Suppressor macrophage treated with lipopolysaccharide for 1 hour (primary cell): ENCODE measurements at regions not wholly inside any gene's neighbourhood (a gene's known extent, or its start where the extent isn't known, plus 50 kb on each side); places are given as distances from the start of the nearest gene placed in this dataset.

ENCODE experiments used
- DNase-seq, 3 donors: peaks; one replicate each; pipeline ENCODE4 v3.0.0-alpha.2; 2020 to 2022

DNA sequence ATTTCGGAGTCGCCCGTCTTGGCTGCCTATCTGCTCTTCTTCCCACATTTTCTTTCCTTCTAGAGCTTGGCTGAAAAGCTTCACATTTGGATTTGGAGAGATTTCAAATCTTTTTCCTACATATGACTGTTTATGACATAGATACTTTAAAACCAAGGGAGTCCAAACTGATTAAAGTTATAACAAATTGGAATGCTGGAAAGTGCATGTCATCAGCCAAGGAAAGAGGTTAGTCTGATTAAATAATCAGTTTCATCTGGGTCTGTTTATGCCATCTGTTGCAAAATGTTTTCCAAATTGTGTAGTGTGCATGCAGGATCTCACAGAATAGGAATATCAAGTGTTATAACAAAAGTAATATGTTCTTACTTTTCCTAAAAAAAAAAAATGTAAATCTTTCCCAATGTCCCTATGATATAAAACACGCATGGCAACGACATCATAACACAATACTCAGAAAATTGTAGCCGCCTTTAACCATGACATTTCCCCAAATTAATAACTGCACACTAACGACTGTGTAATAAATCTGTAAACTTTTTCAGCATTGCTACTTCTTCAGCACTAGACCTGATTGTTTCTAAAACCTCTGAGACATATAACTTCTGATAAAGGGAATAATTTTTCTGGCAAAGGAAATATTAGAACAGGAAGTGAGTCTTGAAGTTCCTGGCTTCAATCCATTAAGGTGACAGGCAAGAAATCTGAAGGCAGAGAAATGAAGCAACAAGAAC lies 230.2 kb upstream of the FOXQ1 start:
- DNase-seq: no peak

DNA sequence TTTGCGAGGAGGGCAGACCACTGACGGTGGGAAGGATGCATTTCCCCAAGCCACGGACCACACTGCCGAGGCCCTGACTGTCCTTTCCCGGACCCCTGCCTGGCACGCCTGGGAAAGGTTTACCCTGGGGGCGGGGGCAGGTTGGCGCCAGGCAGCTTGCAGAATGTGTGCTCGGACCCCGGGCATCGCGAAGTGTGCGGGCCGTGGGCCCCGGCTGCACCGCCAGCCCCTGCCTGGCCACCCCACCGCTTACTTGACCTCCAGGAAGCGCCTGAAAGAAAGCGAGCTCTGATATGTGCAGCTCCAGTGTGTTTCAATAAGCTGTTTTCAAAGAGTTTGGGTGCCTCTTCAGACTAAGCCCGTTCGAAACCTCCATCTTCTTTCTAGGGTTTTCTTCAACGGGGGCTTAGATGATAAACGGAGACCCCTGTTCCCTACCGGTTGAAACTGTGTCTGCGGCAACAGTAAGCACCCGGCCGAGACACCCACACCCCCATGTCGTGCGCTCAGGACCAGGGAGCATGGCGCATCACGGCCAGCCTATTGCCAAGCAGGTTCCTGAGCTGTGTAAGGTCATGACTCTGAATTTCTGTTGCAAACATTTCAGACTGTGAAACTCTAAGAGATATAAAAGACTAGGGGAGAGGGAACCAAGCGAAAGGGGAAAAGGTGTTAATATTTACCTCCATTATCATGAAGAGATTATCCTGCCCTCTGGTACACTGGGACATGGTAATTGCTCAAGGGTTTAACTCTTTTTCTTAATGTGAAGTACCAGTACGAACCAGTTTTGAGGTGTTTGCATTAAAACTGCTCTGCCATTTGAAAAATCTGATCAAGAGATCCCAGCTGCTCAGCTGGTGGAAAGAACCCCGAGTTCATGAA lies 231.2 kb upstream of the FOXQ1 start:
- DNase-seq: no peak

DNA sequence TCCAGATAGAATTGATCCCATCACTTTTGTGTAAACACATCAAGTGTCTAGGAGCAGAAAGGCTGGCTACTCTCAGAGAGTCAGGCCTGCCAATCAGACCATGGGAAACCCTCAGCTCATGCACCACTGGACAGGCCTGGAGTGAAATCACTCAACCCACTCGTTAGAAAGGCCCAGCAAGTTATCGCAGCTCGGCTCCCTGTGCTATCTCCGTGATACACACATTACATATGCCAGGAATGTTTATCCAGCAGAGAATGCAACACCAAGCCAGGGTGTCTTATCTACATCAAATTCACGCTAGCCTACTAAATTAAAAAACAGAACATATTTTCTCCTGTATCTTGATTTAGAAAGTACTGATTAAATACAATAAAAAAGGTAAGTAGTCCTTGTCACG lies 232.4 kb upstream of the FOXQ1 start:
- no peak for DNase-seq

DNA sequence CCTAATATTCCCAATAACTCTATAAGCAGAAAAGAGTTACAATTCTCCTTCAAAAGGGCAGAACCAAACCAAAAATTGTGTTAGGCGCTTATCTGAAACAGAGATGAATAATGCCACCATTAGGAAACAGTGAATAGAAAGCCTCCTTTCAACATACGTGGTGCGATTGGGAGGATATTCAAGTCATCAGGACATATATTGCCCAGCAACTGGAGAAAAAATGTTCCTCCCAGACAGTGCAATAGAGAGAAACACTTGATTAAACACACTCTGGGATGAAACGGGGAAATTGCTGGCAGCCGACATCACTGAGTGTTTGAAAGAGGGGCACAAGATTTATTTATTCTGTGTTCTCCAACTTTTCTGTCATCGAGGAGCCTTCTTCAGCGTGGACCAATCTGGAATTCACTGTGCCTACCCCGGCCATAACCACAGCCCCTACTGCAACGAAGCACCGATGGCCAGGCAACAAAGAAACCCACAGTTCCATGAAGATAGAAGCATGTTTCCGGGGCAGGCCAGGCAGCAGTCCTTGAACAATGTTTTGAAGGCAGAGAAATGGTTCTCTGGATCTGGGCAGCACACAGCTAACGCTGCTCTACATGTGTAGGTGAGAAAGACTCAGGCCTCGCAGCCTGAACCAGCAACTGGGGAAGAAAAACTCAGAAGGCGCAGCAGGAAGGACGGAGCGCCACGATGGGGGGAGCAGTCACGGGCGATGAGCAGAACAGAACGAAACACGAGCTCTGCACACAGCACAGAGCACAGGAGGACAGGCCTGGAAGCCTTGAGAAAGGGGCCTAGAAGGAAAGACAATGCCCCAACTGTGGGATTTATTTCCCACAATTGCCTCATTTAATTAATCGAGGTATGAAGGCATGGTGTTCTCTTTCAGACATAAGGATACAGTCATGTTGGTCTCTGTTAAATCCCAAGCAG lies 234.2 kb upstream of the FOXQ1 start:
- no peak for DNase-seq

DNA sequence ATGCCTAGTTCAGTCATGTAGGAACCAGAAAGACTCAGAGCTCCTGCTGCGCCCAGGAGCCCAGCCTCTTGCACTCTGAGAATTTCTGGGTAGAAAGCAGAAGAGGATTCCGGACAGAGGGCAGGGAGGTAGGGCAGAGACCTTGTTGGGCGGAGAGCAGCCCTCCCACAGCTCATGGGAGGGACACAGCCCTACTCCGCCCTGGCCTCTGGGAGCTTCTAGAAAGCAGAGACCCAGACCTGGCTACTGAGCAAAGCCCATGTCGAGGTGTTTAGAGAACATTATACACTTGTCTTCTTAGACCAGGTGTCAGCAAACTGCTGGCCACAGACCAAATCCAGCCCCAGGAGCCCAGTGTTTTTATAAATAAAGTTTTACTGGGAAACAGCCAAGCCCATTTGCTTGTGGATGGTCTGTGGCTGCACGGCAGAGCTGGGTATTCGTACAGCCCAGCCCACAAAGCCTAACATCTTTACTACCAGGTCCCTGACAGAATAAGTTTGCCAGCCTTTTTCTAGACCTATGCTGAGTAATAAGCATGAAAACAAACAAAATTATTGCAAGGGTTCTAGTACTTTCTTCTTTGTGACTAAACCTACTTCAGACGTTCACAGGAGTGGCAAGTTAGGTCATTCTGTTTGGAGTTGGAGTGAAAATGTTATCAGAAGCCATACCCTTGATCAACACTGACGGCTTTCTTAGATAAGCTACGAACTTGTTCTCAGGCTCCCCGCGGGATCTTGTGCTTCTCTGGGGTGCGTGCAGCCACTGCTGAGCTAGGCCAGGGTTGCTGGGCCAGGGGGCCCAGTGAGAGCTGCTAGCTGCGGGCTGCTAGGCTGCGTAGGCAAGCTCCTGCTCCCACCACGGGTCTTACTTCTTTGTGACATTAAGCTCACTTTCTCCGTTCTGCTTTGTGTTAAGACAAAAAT lies 235.1 kb upstream of the FOXQ1 start:
- DNase-seq: no peak

DNA sequence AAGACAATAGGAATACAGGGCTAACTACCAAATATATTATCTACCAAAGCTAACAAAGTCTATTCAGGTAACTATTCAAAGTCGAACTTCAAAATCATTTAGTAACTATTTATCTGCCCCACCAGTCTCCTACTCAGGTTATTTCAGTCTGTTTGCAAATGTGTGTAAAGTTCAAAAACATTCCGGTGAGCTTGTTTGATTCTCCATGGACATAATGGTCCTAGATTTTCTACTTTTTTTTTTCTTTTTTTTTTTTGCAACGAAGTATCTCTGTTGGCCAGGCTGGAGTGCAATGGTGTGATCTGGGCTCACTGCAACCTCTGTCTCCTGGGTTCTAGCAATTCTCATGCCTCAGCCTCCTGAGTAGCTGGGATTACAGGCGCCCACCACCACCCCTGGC lies 236.0 kb upstream of the FOXQ1 start:
- DNase-seq: no peak

DNA sequence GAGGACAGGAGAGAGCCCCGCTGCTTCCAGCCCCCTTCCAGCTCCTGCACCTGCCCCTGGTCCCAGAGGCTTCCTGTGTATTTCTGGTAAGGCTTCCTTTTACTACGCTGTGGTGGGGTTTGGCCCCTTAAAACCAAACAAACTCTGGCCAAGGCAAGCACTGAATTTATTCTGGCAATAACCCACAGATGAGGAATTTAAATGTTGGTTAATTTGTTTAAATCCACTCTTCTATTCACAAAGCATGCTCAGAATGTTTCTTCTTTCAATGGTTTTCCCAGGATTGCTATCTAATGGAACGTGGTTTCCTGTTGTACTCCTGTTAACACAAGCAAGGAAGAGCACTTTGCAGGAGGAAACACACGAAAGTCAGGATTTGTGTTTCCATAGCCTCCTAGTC lies 236.5 kb upstream of the FOXQ1 start:
- DNase-seq: no peak

DNA sequence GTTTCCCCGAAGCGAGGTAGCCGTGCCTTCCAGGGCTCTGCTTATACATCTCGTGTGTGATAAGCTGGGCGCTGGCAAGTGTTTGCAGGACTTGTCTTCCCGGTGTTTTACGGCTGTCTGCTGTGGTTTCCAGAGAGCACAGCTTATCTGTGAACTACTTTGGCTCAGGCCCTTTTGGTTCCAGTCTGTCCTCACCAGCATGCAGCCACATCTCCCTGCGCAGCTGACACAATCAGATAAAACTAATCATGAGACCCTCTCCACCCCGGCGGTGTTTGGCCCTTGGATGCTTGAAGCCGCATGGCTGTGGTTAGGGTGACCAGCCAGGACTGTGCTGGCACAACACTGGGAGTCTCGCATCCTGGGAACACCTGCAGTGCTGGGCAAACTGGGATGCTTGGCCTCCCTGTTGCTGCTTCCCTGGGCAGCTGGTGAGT lies 241.8 kb upstream of the FOXQ1 start:
- no peak for DNase-seq

DNA sequence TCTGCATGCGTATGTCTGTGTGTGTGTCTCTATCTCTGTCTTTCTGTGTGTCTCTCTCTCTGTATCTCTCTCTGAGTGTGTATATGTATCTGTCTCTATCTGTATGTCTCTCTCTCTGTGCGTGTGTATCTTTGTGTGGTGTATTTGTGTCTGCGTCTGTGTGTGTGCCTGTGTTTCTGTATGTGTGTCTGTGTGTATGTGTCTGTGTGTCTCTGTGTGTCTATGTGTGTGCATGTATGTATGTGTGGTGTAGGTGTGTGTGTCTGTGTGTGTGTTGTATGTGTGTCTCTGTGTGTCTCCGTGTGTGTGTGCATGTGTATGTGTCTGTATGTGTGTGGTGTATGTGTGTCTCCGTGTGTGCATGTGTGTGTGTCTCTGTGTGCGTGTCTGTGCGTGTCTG lies 243.0 kb upstream of the FOXQ1 start:
- no peak for DNase-seq

DNA sequence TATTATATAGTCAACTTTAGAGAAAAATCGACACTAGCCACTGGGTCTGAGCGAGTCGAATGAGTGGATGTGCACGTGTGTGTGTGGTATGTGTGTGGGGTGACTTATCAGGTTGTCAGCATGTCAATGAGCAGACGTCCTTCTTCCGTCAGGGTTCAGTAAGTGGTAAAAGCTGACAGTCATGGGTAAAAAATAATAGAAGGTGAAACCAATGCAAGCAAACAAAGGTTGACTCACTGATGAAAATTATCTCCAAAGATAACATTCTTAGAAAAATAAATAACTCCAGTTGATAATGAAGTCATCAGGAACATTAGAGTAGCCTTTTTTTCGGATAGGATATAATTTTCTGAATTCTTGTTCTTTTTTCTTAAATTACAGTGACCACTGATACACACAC lies 243.8 kb upstream of the FOXQ1 start:
- DNase-seq: no peak

DNA sequence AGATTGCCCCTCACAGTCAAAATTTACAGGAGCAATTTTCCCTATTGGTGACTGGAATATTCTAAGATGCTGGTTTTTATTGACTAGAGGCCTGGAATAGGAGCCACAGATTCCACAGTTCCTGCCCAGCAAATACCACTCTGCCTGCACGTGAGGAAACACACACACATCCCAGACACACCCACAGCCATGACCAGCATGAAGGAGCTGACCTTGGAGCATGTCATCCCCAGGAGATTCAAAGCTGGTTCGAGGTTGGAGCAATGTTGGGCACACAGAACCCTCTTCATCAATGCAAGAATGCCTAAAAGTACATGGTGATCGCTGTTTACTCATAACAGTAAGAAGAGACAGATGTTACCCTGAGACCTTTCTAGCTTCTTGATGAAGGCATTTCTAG lies 244.6 kb upstream of the FOXQ1 start:
- no peak for DNase-seq

DNA sequence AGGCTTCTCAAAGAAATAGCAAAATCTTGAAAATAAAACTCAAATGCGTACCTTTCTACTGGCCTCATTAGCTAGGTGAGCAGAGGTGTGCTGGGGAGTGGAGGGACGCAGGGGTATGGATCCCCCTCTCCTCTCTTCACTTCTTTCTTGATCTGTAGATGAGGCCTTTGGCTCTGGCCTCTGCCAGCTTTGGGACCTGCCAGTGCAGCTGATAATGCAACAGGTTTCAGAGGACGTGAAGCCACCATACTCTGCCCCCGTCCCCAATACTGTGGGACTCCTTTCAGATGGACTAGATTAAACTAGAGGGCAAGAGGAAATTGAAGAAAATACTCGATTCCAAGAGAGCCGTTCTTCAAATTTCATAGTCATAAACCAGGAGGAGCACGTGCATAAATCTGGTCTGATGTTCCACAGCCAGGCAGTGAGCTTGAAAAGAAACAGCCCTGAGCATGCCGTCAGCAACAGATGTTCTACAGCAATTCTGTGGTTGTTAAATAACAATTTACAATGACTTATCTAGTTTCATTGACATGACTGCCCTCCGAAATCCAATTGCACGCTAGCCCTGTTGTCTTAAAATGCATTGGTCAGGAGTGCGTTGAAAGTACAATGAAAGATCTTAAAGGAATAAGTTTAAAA lies 245.3 kb upstream of the FOXQ1 start:
- DNase-seq: no peak

DNA sequence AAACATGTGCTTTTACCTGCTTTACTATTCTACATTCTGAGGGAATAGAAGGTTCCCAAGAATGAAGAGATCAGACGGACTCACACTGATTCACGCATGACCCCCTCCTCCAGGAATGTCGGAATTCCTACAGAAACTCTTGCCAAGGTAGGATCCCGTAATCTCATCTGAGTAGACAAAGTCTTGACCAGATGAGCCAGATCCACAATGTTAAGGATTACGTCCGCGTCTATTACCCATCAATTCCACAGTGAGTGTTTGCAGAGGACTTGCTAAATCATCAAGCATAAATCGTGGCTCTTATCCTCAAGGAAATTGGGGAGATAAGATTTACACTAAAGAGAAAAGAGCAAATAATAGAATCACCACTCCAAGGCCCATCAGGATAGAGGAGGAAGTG lies 245.9 kb upstream of the FOXQ1 start:
- no peak for DNase-seq

DNA sequence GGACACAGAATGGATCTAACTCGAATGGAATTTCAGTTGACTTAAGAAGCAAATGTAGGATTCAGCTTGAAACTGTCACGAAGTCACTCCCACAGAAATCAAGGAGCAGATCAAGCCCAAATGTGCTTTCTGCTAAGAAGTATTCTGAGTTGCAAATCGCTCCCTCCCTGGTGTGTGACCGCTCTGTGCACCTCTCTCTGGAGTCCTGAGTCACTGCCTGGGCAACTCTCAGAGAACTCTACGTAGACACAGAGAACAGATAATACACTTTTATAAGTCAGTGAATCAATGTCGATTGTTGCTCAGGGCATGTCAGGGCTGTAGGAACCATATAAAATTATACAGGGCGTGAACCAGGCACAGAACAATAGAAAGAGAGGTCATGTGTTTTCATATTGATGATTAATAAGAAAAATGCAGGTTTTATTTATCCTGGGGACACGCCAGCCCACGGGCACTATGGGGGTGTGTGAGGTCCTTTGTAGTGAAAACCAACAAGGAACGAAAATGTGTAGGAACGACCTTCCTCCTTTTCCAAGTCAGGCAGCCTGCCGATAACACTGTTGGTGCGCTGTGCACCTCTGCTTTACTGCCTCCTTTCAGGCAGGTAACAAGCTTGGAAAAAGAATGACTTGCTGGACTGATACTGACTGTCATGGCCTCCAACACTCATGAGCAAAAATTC lies 248.1 kb upstream of the FOXQ1 start:
- no peak for DNase-seq

DNA sequence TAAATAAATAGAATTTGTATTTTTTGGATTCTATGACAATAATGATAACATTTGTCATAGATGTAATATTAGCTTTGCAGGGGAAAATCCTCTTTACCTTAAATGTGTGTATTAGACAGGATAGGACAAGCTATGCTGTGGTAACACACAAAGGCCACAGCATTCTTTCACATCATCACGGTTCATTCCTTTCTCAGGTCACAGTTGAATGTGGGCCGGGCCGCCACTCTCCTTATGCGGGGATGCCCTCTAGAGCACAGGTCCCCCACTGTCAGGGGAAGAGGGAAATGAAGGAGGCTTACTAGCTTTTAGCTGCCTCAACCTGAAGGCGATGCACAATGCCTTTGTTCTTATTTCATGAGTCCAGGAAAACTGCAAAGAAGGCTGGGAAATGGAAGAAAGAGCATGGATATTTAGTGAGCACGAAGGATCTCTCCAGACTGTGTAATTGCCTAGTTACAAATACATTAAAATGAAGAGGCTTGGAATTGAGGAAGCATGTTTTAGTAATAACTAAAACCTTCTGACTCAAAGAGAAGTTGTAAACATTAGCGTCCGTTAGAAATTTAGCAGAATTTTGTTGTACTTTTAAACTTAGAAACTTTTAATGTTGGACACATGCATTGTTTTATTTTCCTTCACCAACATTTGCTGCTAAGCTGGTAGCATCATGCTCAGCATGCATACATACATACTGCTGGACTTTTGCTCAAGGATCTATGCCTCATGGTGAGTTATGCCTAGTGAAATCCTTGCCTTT lies 248.9 kb upstream of the FOXQ1 start:
- no peak for DNase-seq

DNA sequence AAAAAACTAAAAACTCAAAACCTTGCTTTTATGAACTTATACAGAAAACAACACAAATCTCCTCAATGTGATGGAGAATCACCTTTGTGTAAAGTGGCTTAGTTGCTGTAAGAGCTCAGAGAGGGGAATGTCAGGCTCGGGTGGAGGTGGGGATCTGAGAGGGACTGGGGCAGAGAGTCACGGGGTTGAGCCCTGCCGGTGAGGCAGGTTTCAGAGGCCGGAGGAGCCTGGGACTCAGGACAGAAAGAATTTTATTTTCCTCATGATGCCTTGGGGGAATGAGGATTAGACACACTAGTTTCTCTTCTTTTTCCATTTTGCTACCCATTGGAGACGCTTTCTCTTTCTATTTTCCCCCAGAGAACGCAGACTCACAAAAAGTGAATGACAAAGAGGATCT lies 252.3 kb upstream of the FOXQ1 start:
- DNase-seq: no peak

DNA sequence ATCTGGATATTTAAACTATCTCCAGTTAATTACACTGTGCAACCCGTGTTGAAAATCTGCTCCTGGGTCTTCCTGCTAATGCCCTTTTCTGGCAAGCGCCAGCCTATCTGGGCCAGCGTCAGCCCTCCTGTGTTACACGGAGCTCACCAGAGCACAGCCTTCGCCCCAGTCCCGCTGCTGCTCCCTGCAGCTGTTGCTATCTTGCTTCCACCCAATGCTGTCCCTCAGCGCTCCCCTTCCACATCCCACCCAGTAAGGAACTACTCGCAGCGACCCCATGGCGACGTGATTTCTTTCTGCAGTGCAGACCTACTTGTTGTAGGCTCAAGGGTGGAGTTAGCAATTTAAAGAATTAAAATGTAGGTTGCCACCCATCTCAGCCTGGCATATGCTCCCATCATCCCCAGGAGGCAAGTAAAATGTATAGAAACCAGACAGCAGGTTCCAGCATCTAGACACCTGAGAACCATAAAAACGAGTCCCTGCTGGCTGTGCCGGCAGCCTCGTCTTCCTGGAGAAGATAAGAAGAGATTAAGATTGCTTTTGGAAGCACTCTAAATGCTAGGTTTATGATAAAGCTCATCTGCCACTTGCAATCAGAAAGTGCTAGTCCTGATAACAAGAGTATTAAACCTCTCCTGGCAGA lies 254.3 kb upstream of the FOXQ1 start:
- DNase-seq: no peak

DNA sequence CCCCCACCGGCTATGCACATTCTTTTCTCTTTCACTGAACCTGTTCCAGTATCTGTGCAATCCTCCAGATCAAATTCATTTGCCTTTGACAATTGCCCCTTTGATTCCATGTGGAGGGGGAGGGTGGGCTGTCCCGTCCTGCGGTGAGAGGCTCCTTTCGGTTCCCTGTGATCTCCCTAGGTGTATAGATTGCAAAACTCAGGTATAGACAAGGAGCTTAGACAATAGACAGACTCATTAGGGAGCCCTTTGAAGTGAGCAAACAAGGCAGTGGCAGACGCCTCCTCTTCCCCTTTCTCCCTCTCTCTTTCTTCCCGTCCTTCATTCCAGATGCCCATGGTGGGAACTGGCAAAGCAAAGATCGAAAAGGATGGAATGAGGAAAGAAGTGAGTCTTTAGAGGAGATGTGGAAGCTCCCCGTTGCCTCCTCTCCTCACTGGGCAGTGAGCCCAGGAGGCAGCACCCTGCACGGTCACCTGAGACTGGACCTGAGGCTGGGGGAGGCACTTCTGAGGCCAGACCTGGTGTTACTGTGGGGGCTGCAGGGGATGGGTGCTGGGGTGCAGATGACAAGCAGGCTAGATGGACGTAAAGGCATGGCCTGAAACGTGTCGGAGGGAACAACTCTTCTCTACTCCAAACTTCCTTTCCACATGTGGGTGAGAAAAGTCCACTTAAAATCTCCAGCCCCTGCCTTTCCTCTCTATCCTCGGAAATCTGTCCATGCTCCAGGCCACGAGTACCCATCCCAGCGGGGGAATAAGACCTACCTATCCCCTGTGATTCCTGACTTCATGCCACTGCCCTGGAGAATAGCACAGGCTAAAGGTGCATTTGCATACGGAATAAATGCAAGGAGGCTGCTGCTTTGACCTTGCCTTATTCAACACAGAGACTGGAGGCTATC lies 256.6 kb upstream of the FOXQ1 start:
- no peak for DNase-seq

DNA sequence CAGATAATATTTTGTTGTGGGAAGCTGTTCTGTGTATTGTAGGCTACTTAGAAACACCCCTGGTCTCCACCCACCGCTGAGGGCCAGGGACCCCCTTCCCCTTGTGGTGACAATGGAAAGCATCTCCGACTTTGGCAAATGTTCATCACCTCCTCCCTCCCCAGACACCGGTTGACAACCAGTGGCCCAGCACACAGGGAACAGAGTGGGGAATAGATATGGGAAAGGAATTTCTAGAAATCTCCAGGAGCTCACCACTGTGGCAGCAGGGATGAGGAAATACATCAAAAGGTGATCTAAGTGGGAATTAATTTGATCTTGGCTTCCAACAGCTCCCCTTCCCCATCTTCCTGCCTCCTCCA lies 257.3 kb upstream of the FOXQ1 start:
- no peak for DNase-seq
